NCI-H2196 (cell line): ENCODE measurements at regions not wholly inside any gene's neighbourhood (a gene's known extent, or its start where the extent isn't known, plus 50 kb on each side); places are given as distances from the start of the nearest gene placed in this dataset.

Experiments used
- DNase-seq: peaks from one replicate; lab custom pipeline; 2025; ENCODE audit not compliant: unreplicated experiment; lab: John Stamatoyannopoulos, UW

DNA sequence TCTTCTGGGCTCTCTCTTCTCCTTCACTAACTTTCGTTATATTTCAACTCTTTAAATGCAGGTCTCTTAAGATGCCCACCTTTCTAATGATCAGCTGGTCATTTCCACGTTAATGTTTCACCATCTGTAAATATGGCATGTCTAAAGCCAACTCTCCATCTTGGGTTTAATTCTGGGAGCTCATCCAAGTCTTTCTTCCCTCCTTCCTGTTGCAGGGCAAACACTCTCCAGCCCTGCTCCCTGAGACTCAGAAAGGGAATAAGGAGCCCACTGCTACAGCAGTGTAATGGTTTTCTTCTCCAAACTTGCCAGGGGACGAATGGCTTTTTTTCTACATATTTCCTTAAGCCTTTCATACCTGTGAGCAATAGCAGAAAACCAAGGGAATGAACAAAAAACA lies 73.3 kb upstream of the SOX1 start:
- DNase-seq: no peak

DNA sequence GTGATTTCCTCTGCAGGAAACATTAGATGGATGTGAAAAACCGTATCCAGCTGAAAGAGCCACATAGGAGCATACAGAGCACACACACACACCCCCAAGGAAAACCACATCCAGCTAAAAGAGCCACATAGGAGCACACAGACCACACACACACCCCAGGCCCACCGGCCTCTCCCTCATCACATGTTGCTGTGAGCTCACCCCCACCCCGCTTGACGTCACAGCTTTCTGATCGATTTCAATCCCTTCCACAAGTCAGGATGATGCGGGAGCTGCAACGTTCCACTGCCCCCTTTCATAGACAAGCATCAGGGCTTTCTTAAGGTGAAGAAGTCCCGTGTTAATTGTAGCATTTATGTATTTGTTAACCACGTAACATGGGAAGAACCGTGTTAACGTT lies 72.4 kb upstream of the SOX1 start:
- DNase-seq: no peak

- DNase-seq: no peak
Observed at GRCh38 chr13:111999352-111999751, 67.6 kb upstream of the SOX1 start.

- no peak for DNase-seq
Observed at GRCh38 chr13:112000888-112001287, 66.1 kb upstream of the SOX1 start.

GRCh38 chr13:112001571-112001970 lies 65.4 kb upstream of the SOX1 start:
- DNase-seq: no peak

GRCh38 chr13:112003396-112003795 lies 63.6 kb upstream of the SOX1 start:
- DNase-seq: no peak

GRCh38 chr13:112003941-112004340 lies 63.0 kb upstream of the SOX1 start:
- DNase-seq: no peak

GRCh38 chr13:112005925-112006324 lies 61.0 kb upstream of the SOX1 start:
- DNase-seq: no peak

GRCh38 chr13:112007191-112007590 lies 59.8 kb upstream of the SOX1 start:
- no peak for DNase-seq

- DNase-seq: no peak
Observed at GRCh38 chr13:112010714-112011113, 56.2 kb upstream of the SOX1 start.

DNA sequence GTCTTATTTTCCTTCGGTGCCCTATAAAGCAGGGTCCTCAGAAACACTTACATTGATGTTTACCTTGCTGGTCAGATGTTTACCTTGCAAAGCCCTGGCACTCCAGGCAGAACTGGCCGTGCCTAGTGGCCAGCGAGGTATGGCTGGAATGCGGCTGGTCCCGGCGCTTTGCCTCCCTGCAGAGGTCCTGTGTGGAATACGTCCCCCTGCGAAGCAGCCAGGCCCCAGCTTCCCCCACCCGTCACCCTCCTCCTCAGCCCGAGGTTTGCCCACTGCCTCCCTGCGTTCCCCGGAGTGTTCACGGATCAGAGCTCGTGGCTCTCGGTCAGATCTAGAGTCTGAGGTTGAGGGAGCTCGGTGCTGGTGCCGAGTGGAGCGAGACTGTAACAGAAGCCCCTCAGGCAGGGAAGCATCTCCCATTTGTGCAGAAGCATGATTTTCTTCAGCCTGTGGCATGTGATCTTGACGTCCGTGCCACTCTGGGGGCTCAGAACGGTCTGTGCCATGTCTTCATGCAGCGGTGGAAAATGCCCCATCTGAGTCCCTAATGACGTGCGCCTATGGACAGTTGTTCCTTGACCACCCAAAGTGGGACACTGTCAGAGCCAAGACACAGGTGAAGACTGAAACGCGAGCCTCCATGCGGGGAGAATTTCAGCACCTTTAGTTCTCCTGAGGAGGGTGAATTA lies 54.8 kb upstream of the SOX1 start:
- DNase-seq: no peak

- DNase-seq: no peak
Observed at GRCh38 chr13:112012705-112013085, 54.3 kb upstream of the SOX1 start.

DNA sequence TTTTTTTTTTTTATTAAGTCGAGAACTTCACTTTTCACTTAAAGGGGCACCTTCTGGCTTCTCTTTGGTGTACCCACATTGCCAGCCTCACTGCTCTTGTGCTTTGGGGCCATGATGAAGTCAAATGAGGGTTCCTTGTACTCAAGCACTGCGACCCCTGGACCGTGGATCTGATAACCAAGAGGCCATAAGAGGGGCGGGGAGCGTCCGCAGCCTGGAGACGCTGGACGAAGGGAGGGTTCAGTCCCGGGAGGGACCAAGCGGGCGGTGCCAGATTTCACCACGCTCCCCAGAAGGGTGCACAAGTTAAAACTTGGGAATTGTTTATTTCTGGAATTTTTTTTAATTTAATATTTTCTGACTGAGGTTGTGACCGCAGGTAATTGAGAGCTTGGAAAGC lies 53.3 kb upstream of the SOX1 start:
- DNase-seq: no peak

- no peak for DNase-seq
Observed at GRCh38 chr13:112014857-112015256, 52.1 kb upstream of the SOX1 start.
